ENCODE measurements at regions not wholly inside any gene's neighbourhood (a gene's known extent, or its start where the extent isn't known, plus 50 kb on each side); places are given as distances from the start of the nearest gene placed in this dataset.
A peak's percentile ranks its signal among the peaks of the same experiment; 100 is the strongest.

- TF ChIP-seq CTCF (IDR thresholded peaks at IDR 0.05; ENCODE audit: unreplicated experiment) = no peak
- peaks cover 2% of the 10 kb centered on the region for H3K27me3 Mint-ChIP-seq (ENCODE audit: unreplicated experiment)
- no peak for DNase-seq (ENCODE audit: low spot score)
- no peaks in the 10 kb centered on the region for H3K4me1 Mint-ChIP-seq (ENCODE audit: unreplicated experiment)
- H3K27ac Mint-ChIP-seq (ENCODE audit: unreplicated experiment) = no peak overlapping the region
- H3K36me3 Mint-ChIP-seq (ENCODE audit: low read depth, unreplicated experiment) = peaks cover 7% of the 10 kb centered on the region
- H3K9me3 Mint-ChIP-seq (ENCODE audit: unreplicated experiment) = peaks cover 34% of the 10 kb centered on the region
- H3K4me3 Mint-ChIP-seq (ENCODE audit: unreplicated experiment) = peak overlapping the region; percentile 39
Measured at GRCh38 chrX:781224-782204, 150.9 kb downstream of the SHOX start.

GRCh38 chrX:776529-777230 lies 146.1 kb downstream of the SHOX start:
- Mint-ChIP-seq H3K9me3 (ENCODE audit: unreplicated experiment) (peaks cover 40% of the 10 kb centered on the region), H3K4me1 (ENCODE audit: unreplicated experiment) (no peaks in the 10 kb centered on the region), H3K4me3 (ENCODE audit: unreplicated experiment) (no peak overlapping the region), H3K36me3 (ENCODE audit: low read depth, unreplicated experiment) (peaks cover 4% of the 10 kb centered on the region), H3K27me3 (ENCODE audit: unreplicated experiment) (no peaks in the 10 kb centered on the region), H3K27ac (ENCODE audit: unreplicated experiment) (no peak overlapping the region)
- TF ChIP-seq CTCF (IDR thresholded peaks at IDR 0.05; ENCODE audit: unreplicated experiment) = no peak
- no peak for DNase-seq (ENCODE audit: low spot score)

- Mint-ChIP-seq H3K27ac (ENCODE audit: unreplicated experiment) (no peak overlapping the region), H3K36me3 (ENCODE audit: low read depth, unreplicated experiment) (peaks cover 4% of the 10 kb centered on the region), H3K9me3 (ENCODE audit: unreplicated experiment) (peaks cover 34% of the 10 kb centered on the region), H3K27me3 (ENCODE audit: unreplicated experiment) (no peaks in the 10 kb centered on the region), H3K4me1 (ENCODE audit: unreplicated experiment) (no peaks in the 10 kb centered on the region), H3K4me3 (ENCODE audit: unreplicated experiment) (no peak overlapping the region)
- DNase-seq (ENCODE audit: low spot score) = no peak
- no peak for TF ChIP-seq CTCF (IDR thresholded peaks at IDR 0.05; ENCODE audit: unreplicated experiment)
Measured at GRCh38 chrX:776061-776460, 145.5 kb downstream of the SHOX start.

GRCh38 chrX:774536-774935 lies 143.9 kb downstream of the SHOX start:
- TF ChIP-seq CTCF (IDR thresholded peaks at IDR 0.05; ENCODE audit: unreplicated experiment) = no peak
- no peak overlapping the region for H3K27ac Mint-ChIP-seq (ENCODE audit: unreplicated experiment)
- H3K36me3 Mint-ChIP-seq (ENCODE audit: low read depth, unreplicated experiment) = peaks cover 4% of the 10 kb centered on the region
- H3K4me3 Mint-ChIP-seq (ENCODE audit: unreplicated experiment) = no peak overlapping the region
- H3K27me3 Mint-ChIP-seq (ENCODE audit: unreplicated experiment) = no peaks in the 10 kb centered on the region
- H3K4me1 Mint-ChIP-seq (ENCODE audit: unreplicated experiment) = no peaks in the 10 kb centered on the region
- peaks cover 34% of the 10 kb centered on the region for H3K9me3 Mint-ChIP-seq (ENCODE audit: unreplicated experiment)
- no peak for DNase-seq (ENCODE audit: low spot score)

Data from endothelial cell (in vitro differentiated cells).